Erythroblast (primary cell): ENCODE measurements at regions not wholly inside any gene's neighbourhood (a gene's known extent, or its start where the extent isn't known, plus 50 kb on each side); places are given as distances from the start of the nearest gene placed in this dataset.

Experiments
- GATA1 ChIP-seq: IDR thresholded peaks from 2 replicates; pipeline ENCODE4 v1.6.1; 2011; ENCODE audit warnings: low read depth, mild to moderate bottlenecking, control low read depth, low read length, moderate library complexity
- POLR2A ChIP-seq: IDR thresholded peaks from 2 replicates; pipeline ENCODE4 v1.6.1; 2011; ENCODE audit warnings: mild to moderate bottlenecking, low read length

DNA sequence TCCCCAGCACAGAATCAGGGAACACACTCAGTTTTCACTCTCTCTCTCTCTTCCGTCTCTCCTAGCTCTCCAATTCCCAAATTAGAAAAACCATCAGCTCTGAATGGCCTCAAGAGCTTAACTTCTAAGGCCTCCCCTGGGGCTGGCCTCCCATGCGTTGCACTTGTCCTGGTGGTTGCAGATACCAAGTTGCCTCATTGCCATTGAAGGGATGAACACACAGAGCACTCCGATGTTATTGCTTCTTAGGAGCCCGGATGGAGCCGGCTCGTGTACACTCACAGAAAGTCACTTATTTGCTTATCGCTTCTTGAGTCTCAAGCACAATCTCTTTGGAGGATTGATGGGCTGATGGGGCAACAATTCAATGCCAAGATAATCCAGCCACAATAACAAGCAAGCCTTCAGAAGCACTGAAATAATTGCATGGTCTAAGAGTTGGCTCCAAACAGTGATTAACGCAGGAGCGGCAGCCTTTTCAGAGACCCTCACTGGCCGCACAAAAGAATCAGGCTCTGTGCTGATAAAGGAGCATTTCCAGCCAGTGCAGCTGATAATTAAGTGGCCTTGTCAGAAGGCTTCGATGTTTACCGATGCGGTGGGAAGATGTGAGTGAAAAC lies 175.8 kb upstream of the TMEM132C start:
- TF ChIP-seq POLR2A (no peak), GATA1 (no peak)
